ENCODE measurements at regions not wholly inside any gene's neighbourhood (a gene's known extent, or its start where the extent isn't known, plus 50 kb on each side); places are given as distances from the start of the nearest gene placed in this dataset.

DNA sequence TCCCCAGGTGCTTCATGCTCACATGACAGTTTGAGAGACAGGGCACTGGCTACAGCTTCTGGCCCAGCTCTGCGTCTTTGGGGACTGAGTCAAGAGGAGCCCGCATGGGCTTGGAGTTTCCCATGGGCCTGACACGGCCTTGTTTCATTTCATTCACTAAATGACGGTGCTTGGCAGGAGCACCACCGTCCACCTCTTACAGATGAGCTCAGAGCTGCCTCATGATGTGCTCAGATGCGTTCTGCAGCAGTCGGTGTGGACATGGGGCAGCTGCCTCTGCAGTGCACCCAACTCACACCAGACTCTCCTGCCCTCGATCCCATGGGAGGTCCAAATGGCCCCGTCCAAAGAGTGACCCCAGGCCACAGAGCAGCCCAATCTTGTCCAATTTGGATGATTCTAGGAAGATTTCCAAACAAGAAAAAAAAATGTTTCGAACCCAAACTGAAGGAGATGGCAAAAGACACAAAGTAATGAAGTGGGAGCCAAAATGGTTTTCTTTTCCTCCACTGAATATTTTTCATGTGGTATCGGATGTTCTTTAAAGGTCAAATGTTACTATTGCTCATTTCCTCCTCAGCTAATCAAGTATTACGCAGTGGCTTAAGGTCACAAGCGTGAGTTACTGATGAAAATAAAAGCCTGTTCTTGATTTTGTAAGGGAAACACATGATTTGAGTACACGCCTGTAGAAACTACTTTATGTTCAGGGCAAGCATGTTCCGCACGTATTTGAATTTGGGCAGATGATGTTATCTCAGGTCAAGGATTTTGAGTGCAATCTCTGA, 524.2 kb downstream of the CDH26 start:
- TF ChIP-seq EP300 (IDR thresholded peaks at IDR 0.05), result no peak
- no peak for TF ChIP-seq POLR2A (IDR thresholded peaks at IDR 0.05)
- TF ChIP-seq, protein P1, sequence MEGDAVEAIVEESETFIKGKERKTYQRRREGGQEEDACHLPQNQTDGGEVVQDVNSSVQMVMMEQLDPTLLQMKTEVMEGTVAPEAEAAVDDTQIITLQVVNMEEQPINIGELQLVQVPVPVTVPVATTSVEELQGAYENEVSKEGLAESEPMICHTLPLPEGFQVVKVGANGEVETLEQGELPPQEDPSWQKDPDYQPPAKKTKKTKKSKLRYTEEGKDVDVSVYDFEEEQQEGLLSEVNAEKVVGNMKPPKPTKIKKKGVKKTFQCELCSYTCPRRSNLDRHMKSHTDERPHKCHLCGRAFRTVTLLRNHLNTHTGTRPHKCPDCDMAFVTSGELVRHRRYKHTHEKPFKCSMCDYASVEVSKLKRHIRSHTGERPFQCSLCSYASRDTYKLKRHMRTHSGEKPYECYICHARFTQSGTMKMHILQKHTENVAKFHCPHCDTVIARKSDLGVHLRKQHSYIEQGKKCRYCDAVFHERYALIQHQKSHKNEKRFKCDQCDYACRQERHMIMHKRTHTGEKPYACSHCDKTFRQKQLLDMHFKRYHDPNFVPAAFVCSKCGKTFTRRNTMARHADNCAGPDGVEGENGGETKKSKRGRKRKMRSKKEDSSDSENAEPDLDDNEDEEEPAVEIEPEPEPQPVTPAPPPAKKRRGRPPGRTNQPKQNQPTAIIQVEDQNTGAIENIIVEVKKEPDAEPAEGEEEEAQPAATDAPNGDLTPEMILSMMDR (IDR thresholded peaks at IDR 0.05), result no peak

Data from stomach (tissue), 4 donors.